SK-N-SH (cell line): ENCODE measurements at regions not wholly inside any gene's neighbourhood (a gene's known extent, or its start where the extent isn't known, plus 50 kb on each side); places are given as distances from the start of the nearest gene placed in this dataset.

Experiments
- CTCF ChIA-PET: fragments of 300-600, 350-600 bp; formaldehyde crosslinking; extraction: SDS; loops from one replicate; lab custom pipeline; 2021; lab: Yijun Ruan, JAX
- POLR2A ChIA-PET: fragments of 350-600 bp; sonication (Branson Sonifier 250); formaldehyde crosslinking; extraction: SDS; loops from one replicate; lab custom pipeline; 2020; ENCODE audit warnings: antibody characterized with exemption, inconsistent platforms; lab: Yijun Ruan, JAX
- DNase-seq: peaks from one replicate; pipeline ENCODE4 v3.0.0; 2012
- H2AFZ ChIP-seq: fragments of 200-600 bp; sonication (generic); 2 replicates; pipeline ENCODE4 v1.8.1; 2016; ENCODE audit warnings: antibody characterized with exemption, mild to moderate bottlenecking, low read depth
- H3F3A ChIP-seq: fragments of 200-600 bp; sonication (generic); replicated peaks from 2 replicates; pipeline ENCODE3; 2016; ENCODE audit warnings: antibody characterized with exemption, mild to moderate bottlenecking; ENCODE audit not compliant: insufficient read depth
- H3K27ac ChIP-seq, 2 experiments: fragments of 200-500 bp in 1 of 2; fragments of 200-600 bp in 1 of 2; sonication (Bioruptor generic) in 1 of 2; sonication (generic), shearing (Covaris generic) in 1 of 2; 2 replicates each; pipeline versions ENCODE4 v1.5.1 to v1.6.1; 2014 to 2016; ENCODE audit warnings: low read depth in 2 of 2, inconsistent platforms in 1 of 2, low read length in 1 of 2, mild to moderate bottlenecking in 1 of 2, mixed read lengths in 1 of 2
- H3K27me3 ChIP-seq: fragments of 200-600 bp; sonication (generic), shearing (Covaris generic); 2 replicates; pipeline ENCODE4 v1.6.1; 2016; ENCODE audit warnings: mixed run types; ENCODE audit not compliant: insufficient read depth
- H3K36me3 ChIP-seq, 2 experiments: fragments of 200-500 bp in 1 of 2; fragments of 200-600 bp in 1 of 2; sonication (Bioruptor generic) in 1 of 2; sonication (generic) in 1 of 2; replicated peaks in 1 of 2; 2 replicates each; pipeline versions ENCODE3 to v1.5.1; 2014 to 2016; ENCODE audit warnings: low read length in 1 of 2, mild to moderate bottlenecking in 1 of 2; ENCODE audit not compliant: insufficient read depth in 2 of 2, control insufficient read depth in 1 of 2
- H3K4me1 ChIP-seq, 2 experiments: fragments of 200-500 bp in 1 of 2; fragments of 200-600 bp in 1 of 2; sonication (Bioruptor generic) in 1 of 2; sonication (generic), shearing (Covaris generic) in 1 of 2; 2 replicates each; pipeline versions ENCODE4 v1.5.1 to v1.6.1; 2014 to 2016; ENCODE audit warnings: low read depth in 1 of 2, low read length in 1 of 2, mixed run types in 1 of 2; ENCODE audit not compliant: insufficient read depth in 2 of 2, control insufficient read depth in 1 of 2
- H3K4me2 ChIP-seq: fragments of 200-600 bp; sonication (generic), shearing (Covaris generic); 2 replicates; pipeline ENCODE4 v1.6.1; 2017; ENCODE audit warnings: mixed run types
- H3K4me3 ChIP-seq, 2 experiments: fragments of 200-500 bp in 1 of 2; fragments of 200-600 bp in 1 of 2; sonication (Bioruptor generic) in 1 of 2; sonication (generic), shearing (Covaris generic) in 1 of 2; 2 replicates each; pipeline versions ENCODE4 v1.5.1 to v1.8.1; 2014 to 2016; ENCODE audit warnings: low read depth in 2 of 2, inconsistent platforms in 1 of 2, low read length in 1 of 2, mild to moderate bottlenecking in 1 of 2, mixed read lengths in 1 of 2, moderate library complexity in 1 of 2
- H3K79me2 ChIP-seq: fragments of 200-600 bp; sonication (generic); 2 replicates; pipeline ENCODE4 v1.8.1; 2017; ENCODE audit warnings: mild to moderate bottlenecking; ENCODE audit not compliant: insufficient read depth
- H3K9ac ChIP-seq: fragments of 200-600 bp; sonication (generic); 2 replicates; pipeline ENCODE4 v1.6.1; 2017; ENCODE audit warnings: mixed run types
- H3K9me2 ChIP-seq: fragments of 200-600 bp; sonication (generic); 2 replicates; pipeline ENCODE4 v1.6.1; 2017; ENCODE audit warnings: mixed run types
- H3K9me3 ChIP-seq: fragments of 200-600 bp; sonication (generic); 2 replicates; pipeline ENCODE4 v1.6.1; 2017; ENCODE audit warnings: mixed run types, mild to moderate bottlenecking, moderate library complexity
- H4K20me1 ChIP-seq: fragments of 200-600 bp; sonication (generic); 2 replicates; pipeline ENCODE4 v1.6.1; 2017; ENCODE audit warnings: mild to moderate bottlenecking, mixed run types; ENCODE audit not compliant: insufficient read depth
- FOSL2 ChIP-seq: IDR thresholded peaks from 2 replicates; pipeline ENCODE4 v1.4.0; 2012; ENCODE audit warnings: low read depth, mild to moderate bottlenecking, moderate library complexity, borderline replicate concordance
- FOXM1 ChIP-seq: IDR thresholded peaks from 2 replicates; pipeline ENCODE4 v1.4.0; 2012; ENCODE audit warnings: low read depth, mild to moderate bottlenecking
- GABPA ChIP-seq: IDR thresholded peaks from 2 replicates; pipeline ENCODE4 v1.4.0; 2012; ENCODE audit warnings: low read depth, mild to moderate bottlenecking
- JUND ChIP-seq: IDR thresholded peaks from 2 replicates; pipeline ENCODE4 v1.4.0; 2012
- MEF2A ChIP-seq: IDR thresholded peaks from 2 replicates; pipeline ENCODE4 v1.4.0; 2012; ENCODE audit warnings: low read depth, borderline replicate concordance
- MXI1 ChIP-seq: IDR thresholded peaks from 2 replicates; pipeline ENCODE4 v1.6.1; 2012; ENCODE audit warnings: mild to moderate bottlenecking, low read depth, low read length, improper control_type of control experiment
- NFIC ChIP-seq: IDR thresholded peaks from 2 replicates; pipeline ENCODE4 v1.4.0; 2012; ENCODE audit warnings: borderline replicate concordance
- NRF1 ChIP-seq: IDR thresholded peaks from 2 replicates; pipeline ENCODE4 v1.6.1; 2012; ENCODE audit warnings: low read depth, mild to moderate bottlenecking, low read length
- POLR2AphosphoS5 ChIP-seq: IDR thresholded peaks from 2 replicates; pipeline ENCODE4 v1.6.1; 2012; ENCODE audit warnings: low read depth, low read length
- RCOR1 ChIP-seq: fragments of 150-350 bp; IDR thresholded peaks from 2 replicates; pipeline ENCODE4 v1.6.1; 2017; ENCODE audit warnings: antibody characterized with exemption, low read length
- RFX5 ChIP-seq: IDR thresholded peaks from 2 replicates; pipeline ENCODE4 v1.6.1; 2012; ENCODE audit warnings: mild to moderate bottlenecking, improper control_type of control experiment, low read length
- RXRA ChIP-seq: IDR thresholded peaks from 2 replicates; pipeline ENCODE4 v1.4.0; 2012; ENCODE audit warnings: low read depth, mild to moderate bottlenecking, borderline replicate concordance
- SIN3A ChIP-seq: IDR thresholded peaks from 2 replicates; pipeline ENCODE4 v1.6.1; 2012; ENCODE audit warnings: low read depth, mild to moderate bottlenecking, low read length, moderate library complexity, borderline replicate concordance
- USF2 ChIP-seq: fragments of 150-350 bp; IDR thresholded peaks from 2 replicates; pipeline ENCODE4 v1.6.1; 2017; ENCODE audit warnings: antibody characterized with exemption, low read length, low read depth, borderline replicate concordance
- WGBS: methylation state at CpG from one replicate; pipeline ENCODE4 v1.1.6; 2017; ENCODE audit warnings: low lambda C conversion rate; 5-methylcytosine and 5-hydroxymethylcytosine counted together
- TF ChIP-seq, protein P1 (sequence below): IDR thresholded peaks from 2 replicates; pipeline ENCODE4 v1.4.0; 2012; ENCODE audit warnings: low read depth, borderline replicate concordance

DNA sequence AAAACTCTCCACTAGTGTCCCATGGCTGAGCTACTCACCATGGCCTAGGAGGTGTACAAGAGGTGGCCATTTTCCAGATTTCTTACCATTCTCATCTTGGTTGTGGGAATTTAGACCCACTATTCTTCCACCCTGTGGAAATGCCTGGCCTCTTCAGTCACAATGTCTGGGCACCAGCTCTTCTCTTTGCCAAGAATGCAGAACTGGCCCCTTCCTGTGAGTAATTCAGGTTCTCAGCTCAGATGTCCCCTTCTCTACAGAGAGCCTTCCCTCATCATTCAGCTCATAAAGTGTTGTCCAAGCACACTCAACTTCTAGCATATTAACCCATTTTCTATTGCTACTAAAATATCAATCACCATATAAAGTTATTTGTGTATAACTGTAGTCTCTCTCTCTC is 575.5 kb upstream of the KCNMB2 start:
- H2AFZ ChIP-seq, result peak overlapping the region; percentile 3; the same call in 1 of the 2 replicates
- CTCF ChIA-PET, result interaction anchor here (0.9 kb wide), 1 partner anchor 424 kb away, joined by 3 read pairs; no protein-coding TSS in a partner anchor
- H3F3A ChIP-seq, result no peaks in the 10 kb centered on the region

DNA sequence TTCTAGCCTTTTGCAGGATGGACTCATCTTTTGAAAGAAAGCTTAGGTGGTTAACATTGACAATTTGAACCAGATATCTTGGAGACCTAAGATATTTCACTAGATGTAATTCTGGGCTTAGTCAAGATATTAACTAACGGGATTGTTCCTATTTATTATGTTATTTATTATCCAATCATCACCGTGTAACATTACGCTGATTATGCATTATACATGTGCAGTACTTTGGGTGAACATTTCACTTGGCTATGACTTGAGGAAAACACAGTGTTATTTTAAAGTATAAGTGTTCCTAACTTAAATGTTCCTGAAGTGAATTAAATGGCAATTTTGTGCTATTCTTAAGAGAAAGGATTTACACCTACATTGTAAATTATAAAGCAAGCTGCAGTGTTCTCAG is 574.5 kb upstream of the KCNMB2 start:
- Histone ChIP-seq H3K27me3 (no peaks in the 10 kb centered on the region), H3K9ac (no peak overlapping the region), H3K9me3 (no peaks in the 10 kb centered on the region), H3K4me3 (no peak overlapping the region), H2AFZ (no peak overlapping the region), H3K36me3 (no peaks in the 10 kb centered on the region), H4K20me1 (no peaks in the 10 kb centered on the region), H3K9me2 (0 out of 2 replicates have a peak, but pooled peaks cover 2% of the 10 kb centered on the region), H3K79me2 (no peaks in the 10 kb centered on the region), H3K4me2 (no peak overlapping the region), H3K4me1 (no peaks in the 10 kb centered on the region), H3F3A (no peaks in the 10 kb centered on the region), H3K27ac (no peak overlapping the region)
- ChIA-PET CTCF (no interaction called here), POLR2A (no interaction called here)
- WGBS, result 97% methylated on average over 3 of the region's 3 CpGs
- no peak for DNase-seq
- TF ChIP-seq GABPA, result no peak
- TF ChIP-seq RCOR1, result no peak
- no peak for TF ChIP-seq MXI1
- TF ChIP-seq RXRA, result no peak
- TF ChIP-seq, protein P1, sequence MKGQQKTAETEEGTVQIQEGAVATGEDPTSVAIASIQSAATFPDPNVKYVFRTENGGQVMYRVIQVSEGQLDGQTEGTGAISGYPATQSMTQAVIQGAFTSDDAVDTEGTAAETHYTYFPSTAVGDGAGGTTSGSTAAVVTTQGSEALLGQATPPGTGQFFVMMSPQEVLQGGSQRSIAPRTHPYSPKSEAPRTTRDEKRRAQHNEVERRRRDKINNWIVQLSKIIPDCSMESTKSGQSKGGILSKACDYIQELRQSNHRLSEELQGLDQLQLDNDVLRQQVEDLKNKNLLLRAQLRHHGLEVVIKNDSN, result no peak
- TF ChIP-seq FOXM1, result no peak
- TF ChIP-seq NRF1, result no peak
- TF ChIP-seq JUND, result no peak

More for the DNA sequence above, 575.5 kb upstream of the KCNMB2 start:
- Histone ChIP-seq H3K9ac (no peak overlapping the region), H3K9me3 (no peaks in the 10 kb centered on the region), H3K4me1 (no peaks in the 10 kb centered on the region), H4K20me1 (no peaks in the 10 kb centered on the region), H3K27me3 (no peaks in the 10 kb centered on the region), H3K36me3 (no peaks in the 10 kb centered on the region), H3K79me2 (no peaks in the 10 kb centered on the region), H3K9me2 (0 out of 2 replicates have a peak, but pooled peaks cover under 1% of the 10 kb centered on the region), H3K4me2 (no peak overlapping the region), H3K4me3 (no peak overlapping the region), H3K27ac (peak overlapping the region in 1 of 2 experiments; percentile 42; a peak in 2 of 4 replicates)
- TF ChIP-seq FOSL2 (0 out of 2 replicates have a peak, but pooled peaks have one; percentile 14), POLR2AphosphoS5 (no peak), GABPA (no peak), MEF2A (no peak), RFX5 (no peak), USF2 (no peak), SIN3A (no peak), NFIC (peak; percentile 56; the same call in 1 of the 2 replicates)
- TF ChIP-seq, protein P1, result no peak
- POLR2A ChIA-PET, result no interaction called here
- DNase-seq, result no peak
